WTC11 (cell line): ENCODE measurements at regions not wholly inside any gene's neighbourhood (a gene's known extent, or its start where the extent isn't known, plus 50 kb on each side); places are given as distances from the start of the nearest gene placed in this dataset.

Experiments used
- ATAC-seq: fragments of 200-7000 bp; cut with Tn5 transposase; 2 replicates; pipeline ENCODE4 v1.10.0; 2021; ENCODE audit warnings: mild to moderate bottlenecking, moderate library complexity
- CTCF ChIA-PET: fragments of 300-600 bp; sonication (Branson Sonifier 250); formaldehyde crosslinking; loops from one replicate; lab custom pipeline; 2021; ENCODE audit warnings: antibody characterized with exemption; lab: Charles Lee
- POLR2A ChIA-PET: fragments of 350-600 bp; sonication (Branson Sonifier 250); formaldehyde crosslinking; loops from one replicate; lab custom pipeline; 2021; ENCODE audit warnings: antibody characterized with exemption; lab: Charles Lee
- DNase-seq: peaks from one replicate; pipeline ENCODE4 v3.0.0; 2021; ENCODE audit warnings: low spot score
- H3K27ac Mint-ChIP-seq: 2 replicates; pipeline ENCODE4 v1.8.0; 2021; ENCODE audit warnings: mixed read lengths
- H3K27me3 Mint-ChIP-seq: 2 replicates; pipeline ENCODE4 v1.8.0; 2021; ENCODE audit warnings: low read depth, mild to moderate bottlenecking, moderate library complexity, mixed read lengths
- H3K36me3 Mint-ChIP-seq: 2 replicates; pipeline ENCODE4 v1.8.0; 2021; ENCODE audit warnings: mixed read lengths
- H3K4me1 Mint-ChIP-seq: 2 replicates; pipeline ENCODE4 v1.8.0; 2022; ENCODE audit warnings: mixed read lengths
- H3K4me3 Mint-ChIP-seq: 2 replicates; pipeline ENCODE4 v1.8.0; 2021; ENCODE audit warnings: mild to moderate bottlenecking, moderate library complexity, mixed read lengths
- H3K9me3 Mint-ChIP-seq: 2 replicates; pipeline ENCODE4 v1.8.0; 2021; ENCODE audit warnings: mixed read lengths
- CREB1 ChIP-seq: sonication (generic); formaldehyde crosslinking; IDR thresholded peaks from 2 replicates; pipeline ENCODE4 v1.8.0; 2023; ENCODE audit warnings: mild to moderate bottlenecking, missing genetic modification reagents
- ERG ChIP-seq: fragments of 250-450 bp; sonication (Bioruptor Pico); IDR thresholded peaks from 2 replicates; pipeline ENCODE4 v1.8.0; 2021; ENCODE audit warnings: mild to moderate bottlenecking
- FOXP1 ChIP-seq: sonication (generic); formaldehyde crosslinking; IDR thresholded peaks from 2 replicates; pipeline ENCODE4 v1.8.0; 2022; ENCODE audit warnings: missing genetic modification reagents, mild to moderate bottlenecking, moderate library complexity, borderline replicate concordance
- IRF1 ChIP-seq: sonication (generic); formaldehyde crosslinking; IDR thresholded peaks from 2 replicates; pipeline ENCODE4 v1.8.0; 2023; ENCODE audit warnings: missing genetic modification reagents
- IRF2 ChIP-seq: sonication (generic); formaldehyde crosslinking; IDR thresholded peaks from 2 replicates; pipeline ENCODE4 v1.8.0; 2022; ENCODE audit warnings: low read depth, missing genetic modification reagents, borderline replicate concordance
- MAX ChIP-seq: sonication (generic); formaldehyde crosslinking; IDR thresholded peaks from 2 replicates; pipeline ENCODE4 v1.8.0; 2022; ENCODE audit warnings: mild to moderate bottlenecking, missing genetic modification reagents
- MLX ChIP-seq: sonication (generic); formaldehyde crosslinking; IDR thresholded peaks from 2 replicates; pipeline ENCODE4 v1.8.1; 2023; ENCODE audit warnings: mild to moderate bottlenecking, missing genetic modification reagents, moderate library complexity
- NR1H2 ChIP-seq: sonication (generic); formaldehyde crosslinking; IDR thresholded peaks from 2 replicates; pipeline ENCODE4 v1.9.0; 2021; ENCODE audit warnings: mild to moderate bottlenecking, moderate library complexity, missing genetic modification reagents
- PRDM15 ChIP-seq: sonication (generic); formaldehyde crosslinking; IDR thresholded peaks from 2 replicates; pipeline ENCODE4 v1.8.0; 2022; ENCODE audit warnings: missing genetic modification reagents
- PREB ChIP-seq: sonication (generic); formaldehyde crosslinking; IDR thresholded peaks from 2 replicates; pipeline ENCODE4 v1.8.1; 2022; ENCODE audit warnings: mild to moderate bottlenecking, missing genetic modification reagents, moderate library complexity, borderline replicate concordance
- PRRX2 ChIP-seq: fragments of 250-450 bp; sonication (Bioruptor Pico); IDR thresholded peaks from 2 replicates; pipeline ENCODE4 v1.8.0; 2021; ENCODE audit warnings: mild to moderate bottlenecking
- SOX15 ChIP-seq: fragments of 250-450 bp; sonication (Bioruptor Pico); IDR thresholded peaks from 2 replicates; pipeline ENCODE4 v1.9.0; 2021; ENCODE audit warnings: mild to moderate bottlenecking
- SP1 ChIP-seq: sonication (generic); formaldehyde crosslinking; conservative IDR thresholded peaks from 2 replicates; pipeline ENCODE4 v1.8.1; 2022; ENCODE audit warnings: missing genetic modification reagents
- ZBTB43 ChIP-seq: sonication (generic); formaldehyde crosslinking; IDR thresholded peaks from 2 replicates; pipeline ENCODE4 v1.8.1; 2023; ENCODE audit warnings: mild to moderate bottlenecking, missing genetic modification reagents
- ZMAT4 ChIP-seq: fragments of 250-450 bp; sonication (Bioruptor Pico); IDR thresholded peaks from 2 replicates; pipeline ENCODE4 v1.9.0; 2021; ENCODE audit warnings: mild to moderate bottlenecking
- ZNF219 ChIP-seq: sonication (generic); formaldehyde crosslinking; IDR thresholded peaks from 2 replicates; pipeline ENCODE4 v1.8.0; 2023; ENCODE audit warnings: missing genetic modification reagents, mild to moderate bottlenecking, borderline replicate concordance
- ZNF416 ChIP-seq: fragments of 250-450 bp; sonication (Bioruptor Pico); IDR thresholded peaks from 2 replicates; pipeline ENCODE4 v1.9.0; 2021; ENCODE audit warnings: mild to moderate bottlenecking, inconsistent platforms
- ZNF532 ChIP-seq: fragments of 250-450 bp; sonication (Bioruptor Pico); IDR thresholded peaks from 2 replicates; pipeline ENCODE4 v1.9.0; 2021; ENCODE audit warnings: mild to moderate bottlenecking, borderline replicate concordance

GRCh38 chr4:57777876-57778275 lies 667.7 kb upstream of the IGFBP7 start:
- ATAC-seq: peak; percentile 73
- no peak overlapping the region for H3K4me3 Mint-ChIP-seq
- ChIA-PET CTCF (no interaction called here), POLR2A (no interaction called here)
- DNase-seq: no peak
- TF ChIP-seq IRF2 (no peak), CREB1 (CRISPR knock-in tag) (no peak), PRRX2 (CRISPR knock-in tag) (no peak), PREB (CRISPR knock-in tag) (no peak), ZBTB43 (no peak)
- H3K27ac Mint-ChIP-seq: no peak overlapping the region
- no peaks in the 10 kb centered on the region for H3K36me3 Mint-ChIP-seq
- peaks cover 15% of the 10 kb centered on the region for H3K9me3 Mint-ChIP-seq
- peaks cover 5% of the 10 kb centered on the region; the same call in 1 of the 2 replicates for H3K4me1 Mint-ChIP-seq
- no peaks in the 10 kb centered on the region for H3K27me3 Mint-ChIP-seq

GRCh38 chr4:57774681-57775080 lies 664.5 kb upstream of the IGFBP7 start:
- Mint-ChIP-seq H3K4me3 (no peak overlapping the region), H3K4me1 (peaks cover 5% of the 10 kb centered on the region; the same call in 1 of the 2 replicates), H3K27me3 (no peaks in the 10 kb centered on the region), H3K9me3 (no peaks in the 10 kb centered on the region), H3K36me3 (no peaks in the 10 kb centered on the region), H3K27ac (no peak overlapping the region)
- DNase-seq (no peak), ATAC-seq (no peak)
- POLR2A ChIA-PET: no interaction called here
- CTCF ChIA-PET: no interaction called here
- TF ChIP-seq ZNF416 (CRISPR knock-in tag) (no peak), PREB (CRISPR knock-in tag) (no peak), ZNF532 (CRISPR knock-in tag) (no peak), MAX (no peak), ZMAT4 (CRISPR knock-in tag) (no peak), ERG (CRISPR knock-in tag) (no peak), IRF1 (CRISPR knock-in tag) (no peak), FOXP1 (CRISPR knock-in tag) (no peak), SP1 (CRISPR knock-in tag) (no peak), ZNF219 (CRISPR knock-in tag) (no peak), MLX (CRISPR knock-in tag) (no peak), SOX15 (CRISPR knock-in tag) (no peak), ZBTB43 (no peak), NR1H2 (CRISPR knock-in tag) (no peak), PRDM15 (CRISPR knock-in tag) (no peak)
